Stimulated activated CD4-positive, alpha-beta T cell treated with anti-CD3 and anti-CD28 coated beads, Interleukin-1b, Interleukin-23, amount 100 ng/mL, for 4 hours (primary cell): ENCODE measurements at regions not wholly inside any gene's neighbourhood (a gene's known extent, or its start where the extent isn't known, plus 50 kb on each side); places are given as distances from the start of the nearest gene placed in this dataset.

Experiments used
- DNase-seq, 2 donors: peaks; one replicate each; pipeline ENCODE4 v3.0.0-alpha.2; 2020; ENCODE audit warnings: low read depth in 2 of 2

DNA sequence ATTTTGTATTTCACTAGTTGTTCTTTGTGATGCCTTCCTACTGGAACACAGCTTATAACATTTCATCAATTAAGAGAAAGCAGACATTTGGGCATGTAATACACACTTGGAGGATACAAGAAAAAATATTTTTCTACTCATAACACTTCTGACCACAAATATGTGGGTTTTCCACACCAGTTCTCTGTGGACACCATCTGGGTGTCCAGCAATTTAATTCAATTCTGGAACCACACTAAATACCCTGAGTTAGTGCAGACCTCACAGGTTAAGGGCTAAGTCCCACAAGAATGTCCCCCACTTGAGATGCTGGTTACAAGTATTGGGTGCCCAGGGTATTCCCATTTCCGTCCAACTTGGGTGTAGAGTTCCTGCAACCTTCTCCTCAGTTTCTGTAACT lies 91.1 kb upstream of the SKOR2 start:
- no peak for DNase-seq

DNA sequence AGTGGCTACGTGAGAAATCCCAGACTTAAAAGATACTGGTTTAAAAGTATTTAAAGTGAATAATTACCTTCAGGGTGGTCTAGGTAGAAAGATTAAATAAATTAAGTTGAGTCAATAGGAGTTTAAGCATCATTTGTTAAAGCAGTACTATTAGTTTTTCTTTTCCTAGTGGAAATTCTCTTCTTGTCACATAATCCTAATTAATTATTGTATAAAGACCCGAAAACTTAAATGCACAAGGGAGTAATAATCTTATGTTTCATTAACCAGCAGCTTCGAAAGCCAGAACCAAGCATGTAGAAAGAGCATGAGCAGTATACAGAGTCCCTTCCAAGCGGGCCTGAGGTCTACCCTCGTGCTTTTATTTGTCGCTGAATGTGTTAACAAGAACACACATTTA lies 90.2 kb upstream of the SKOR2 start:
- no peak for DNase-seq

DNA sequence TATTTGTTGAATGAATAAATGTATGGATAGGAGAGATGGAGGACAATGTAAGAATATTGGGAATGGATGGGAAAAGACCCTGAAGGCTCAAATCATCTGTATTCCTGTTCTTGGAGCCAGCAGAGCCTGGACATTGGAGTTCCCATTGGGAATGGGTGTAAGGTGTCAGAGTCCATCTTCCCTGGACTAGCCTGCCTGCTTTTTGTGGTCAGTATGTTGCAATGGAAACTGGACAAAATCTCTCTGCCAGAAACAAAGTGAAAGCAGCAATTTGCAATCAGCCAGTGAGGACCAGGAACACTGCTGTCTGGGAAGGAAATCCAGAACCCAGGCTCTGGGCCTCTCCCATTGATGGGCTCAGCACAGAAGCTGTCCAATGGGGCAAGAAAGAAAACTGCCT lies 83.5 kb upstream of the SKOR2 start:
- no peak for DNase-seq

DNA sequence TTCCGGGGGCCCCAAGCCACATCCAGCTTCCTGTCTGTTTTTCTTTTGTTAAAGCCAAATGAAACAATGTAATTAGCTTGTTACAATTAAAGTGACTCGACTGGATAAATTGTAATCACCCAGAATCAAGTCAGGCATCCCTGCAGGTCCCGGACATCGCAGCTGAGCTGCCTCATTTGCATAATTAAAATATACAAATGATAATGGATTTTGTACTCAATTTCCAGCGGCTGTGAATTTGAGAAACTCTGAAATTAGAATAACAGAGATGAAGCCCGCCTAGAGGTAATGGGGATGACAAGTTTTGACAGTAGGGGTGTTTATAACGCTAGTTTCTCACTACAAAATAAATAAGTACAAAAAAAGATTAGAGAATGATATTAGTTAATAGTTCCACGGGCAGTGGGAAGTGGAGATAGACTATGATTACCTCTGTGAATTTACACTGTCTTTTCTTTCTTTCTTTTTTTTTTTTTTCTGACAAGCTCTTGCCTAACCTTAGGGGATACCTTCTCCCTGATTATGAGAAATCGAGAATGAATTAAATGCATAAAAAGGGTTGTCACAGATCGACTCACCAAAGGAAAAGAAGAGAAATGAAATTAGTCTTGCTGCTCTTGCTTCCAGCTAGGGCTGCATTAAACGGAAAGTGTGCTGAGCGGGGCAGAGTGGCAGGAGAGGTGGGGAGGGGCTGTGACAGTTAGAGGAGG lies 82.6 kb upstream of the SKOR2 start:
- no peak for DNase-seq

DNA sequence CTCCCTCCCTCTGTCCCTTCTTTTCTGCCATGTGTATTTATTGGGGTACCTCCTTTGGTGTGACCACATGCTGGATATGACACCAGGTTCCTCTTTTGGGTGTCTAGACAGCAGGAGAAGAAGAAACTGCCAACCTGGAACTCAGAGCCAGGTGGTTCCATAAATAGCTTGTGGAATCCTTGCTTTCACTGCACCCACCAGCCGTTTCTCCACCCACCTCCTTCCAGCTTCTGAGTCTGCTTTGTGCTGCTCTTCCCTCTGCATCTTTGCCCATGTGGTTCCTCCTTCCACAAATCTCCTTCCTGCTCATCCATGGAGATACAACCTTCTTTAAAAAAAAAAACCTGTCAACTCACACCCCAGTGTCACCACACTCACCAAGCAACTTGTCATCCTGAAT lies 80.2 kb upstream of the SKOR2 start:
- no peak for DNase-seq

DNA sequence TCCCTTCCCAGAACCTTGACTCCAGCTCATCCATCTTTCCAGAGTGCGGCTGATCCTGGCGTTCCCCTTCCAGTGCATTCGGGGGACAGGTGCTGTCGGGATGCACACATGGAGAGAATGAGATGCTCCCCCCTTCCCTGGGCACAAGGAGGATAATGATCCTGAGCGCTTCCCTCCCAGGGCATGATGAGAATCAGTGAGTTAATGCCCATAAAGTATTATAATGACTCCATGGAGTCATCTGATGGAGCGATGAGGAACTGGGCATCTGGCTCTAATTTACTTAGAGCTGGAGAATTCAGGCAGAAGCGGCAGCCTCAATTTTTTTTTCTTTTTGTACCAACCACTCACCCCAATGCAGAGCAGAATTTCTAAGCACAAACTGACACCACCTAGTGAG lies 79.6 kb upstream of the SKOR2 start:
- DNase-seq = no peak

DNA sequence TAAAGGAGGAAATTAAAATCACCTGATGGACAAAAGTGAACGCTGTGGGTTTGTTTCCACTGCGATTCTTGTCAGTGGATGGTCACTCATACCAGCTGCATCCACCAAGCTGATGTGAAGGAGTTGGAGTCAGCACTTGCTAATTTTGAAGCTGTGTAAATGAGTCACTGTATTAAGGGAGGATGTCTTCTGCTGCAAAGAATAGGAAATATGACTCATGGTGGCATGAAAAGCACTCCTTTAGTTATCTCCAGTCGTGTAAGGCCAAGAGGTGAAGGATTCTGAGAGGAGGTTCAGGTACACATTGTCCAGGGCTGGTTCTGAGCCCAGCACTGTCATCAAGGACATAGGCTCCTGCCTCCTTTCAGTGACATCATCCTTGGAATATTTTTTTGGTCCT lies 71.7 kb upstream of the SKOR2 start:
- no peak for DNase-seq

DNA sequence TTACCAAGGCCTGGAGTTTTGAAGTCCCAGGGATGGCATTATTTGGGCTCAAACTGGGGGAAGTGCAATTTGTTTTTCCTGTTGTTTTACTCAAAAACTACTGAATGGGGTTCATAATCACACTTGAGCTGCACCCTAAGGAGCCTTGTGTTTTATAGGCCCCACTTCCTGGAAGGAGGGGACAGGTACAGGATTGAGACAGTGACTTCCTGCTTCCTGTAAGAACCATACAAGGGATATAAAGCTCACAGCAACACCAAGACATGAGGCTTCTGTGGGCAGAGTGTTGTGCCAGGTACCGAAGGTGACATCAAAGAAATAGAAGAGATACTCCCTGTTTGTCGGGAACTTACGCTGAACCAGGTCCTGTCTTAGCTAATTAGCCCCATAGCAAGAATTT lies 70.4 kb upstream of the SKOR2 start:
- no peak for DNase-seq

DNA sequence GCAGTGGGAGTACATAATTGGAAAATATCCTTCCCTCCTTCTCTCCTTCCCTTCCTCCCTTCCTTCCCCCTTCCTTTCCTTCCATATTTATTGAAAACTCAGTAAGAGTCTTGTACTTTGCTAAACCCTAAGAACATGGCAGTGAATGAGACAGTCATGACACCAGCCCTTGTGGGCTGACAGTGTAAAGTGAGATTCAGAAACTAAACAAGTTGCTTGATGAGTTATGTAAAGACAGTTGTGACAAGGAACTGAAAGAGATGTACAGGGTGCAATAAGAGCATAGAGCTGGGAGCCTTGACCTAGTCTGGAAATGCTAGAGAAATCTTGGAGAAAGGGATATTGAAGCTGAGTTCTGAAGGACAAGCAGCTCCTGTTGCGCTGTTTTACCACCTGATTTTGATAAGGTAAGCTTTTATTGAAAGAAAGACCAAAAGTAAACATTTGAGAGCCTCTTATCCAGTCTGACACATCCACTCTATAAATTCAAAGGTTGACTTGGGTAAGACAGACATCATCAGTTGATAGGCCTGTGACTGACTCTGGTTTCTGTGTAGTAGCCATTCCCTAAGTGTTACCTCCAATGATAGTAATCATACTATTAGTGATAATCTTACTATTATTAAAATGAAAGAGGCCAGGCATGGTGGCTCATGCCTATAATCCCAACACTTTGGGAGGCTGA lies 66.5 kb upstream of the SKOR2 start:
- no peak for DNase-seq

DNA sequence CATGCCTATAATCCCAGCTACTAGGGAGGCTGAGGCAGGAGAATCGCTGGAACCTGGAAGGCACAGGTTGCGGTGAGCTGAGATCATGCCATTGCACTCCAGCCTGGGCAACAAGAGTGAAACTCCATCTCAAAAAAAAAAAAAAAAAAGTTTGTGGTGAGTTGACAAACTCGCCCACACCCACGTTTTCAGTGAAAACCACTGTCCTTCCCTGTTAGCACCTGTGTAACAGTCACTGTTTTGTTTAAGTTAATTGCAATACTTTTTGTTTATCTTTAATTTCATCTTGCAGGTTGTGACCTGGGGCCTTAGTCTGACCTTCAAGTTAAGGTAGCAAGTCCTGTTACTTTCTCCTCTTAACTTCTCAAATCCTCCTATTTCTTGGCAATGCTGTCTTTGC lies 65.5 kb upstream of the SKOR2 start:
- no peak for DNase-seq

DNA sequence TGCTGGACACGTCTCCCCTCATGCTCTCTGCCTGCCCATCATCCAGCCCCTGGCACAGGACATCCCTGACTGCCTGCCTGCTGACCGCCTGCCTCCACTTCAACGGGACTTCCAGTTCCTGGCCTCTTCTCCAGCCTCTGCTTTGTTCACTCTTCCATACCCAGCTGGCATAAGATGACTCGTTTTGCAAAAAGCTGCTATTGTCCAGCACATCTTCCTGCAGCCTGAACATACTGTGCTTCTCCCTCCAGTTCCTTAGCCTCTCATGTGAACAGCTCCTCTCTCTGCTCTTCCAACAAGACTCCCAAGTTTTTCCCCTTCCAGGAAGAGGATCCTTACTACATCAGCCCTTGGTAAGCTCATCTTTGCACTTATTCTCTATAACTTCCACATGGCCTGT lies 62.4 kb upstream of the SKOR2 start:
- DNase-seq = no peak

DNA sequence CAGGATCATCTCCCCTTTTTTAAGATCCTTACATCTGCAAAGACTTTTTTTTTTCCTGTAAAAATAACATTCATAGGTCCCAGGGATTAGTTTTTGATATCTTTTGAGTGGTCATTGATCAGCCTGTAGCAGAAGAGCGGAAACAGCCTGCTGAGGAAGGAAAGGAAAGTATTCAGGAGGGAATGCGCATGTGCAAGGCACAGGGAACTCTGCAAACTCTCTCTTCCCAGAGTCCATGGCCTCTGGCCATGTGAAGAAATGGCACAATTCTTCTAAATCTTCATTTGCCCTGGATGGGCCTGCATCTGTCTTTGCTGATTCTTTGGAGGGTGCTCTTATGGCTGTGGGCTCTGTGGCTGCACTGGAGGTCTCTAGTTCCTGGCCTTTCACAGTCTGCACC lies 60.1 kb upstream of the SKOR2 start:
- DNase-seq = no peak
